ENCODE measurements at regions not wholly inside any gene's neighbourhood (a gene's known extent, or its start where the extent isn't known, plus 50 kb on each side); places are given as distances from the start of the nearest gene placed in this dataset.

GRCh38 chr12:78636231-78636855, 228.2 kb upstream of the SYT1 start:
- intact Hi-C loops (cut with DNase I, micrococcal nuclease), result no loop called here
- POLR2A ChIA-PET, result no interaction called here
- no peak for ATAC-seq (ENCODE audit: poor library complexity)
- no peak overlapping the region for H3K27ac ChIP-seq (ENCODE audit: low read depth in 1 of 2, low read length in 2 of 2)
- H3K4me1 Mint-ChIP-seq (ENCODE audit: low read depth), result no peaks in the 10 kb centered on the region
- H3K4me3 ChIP-seq (ENCODE audit: low read length), result no peak overlapping the region
- H3K4me3 Mint-ChIP-seq, result no peak overlapping the region
- DNase-seq, result no peak
- H3K36me3 ChIP-seq (ENCODE audit: insufficient read depth, low read length), result no peaks in the 10 kb centered on the region
- H3K4me1 ChIP-seq (ENCODE audit: insufficient read depth, low read length), result no peaks in the 10 kb centered on the region
- no peak overlapping the region for H3K27ac Mint-ChIP-seq
- peaks cover 2% of the 10 kb centered on the region for H3K9me3 Mint-ChIP-seq
- H3K9me3 ChIP-seq (ENCODE audit: control insufficient read depth in 1 of 2, insufficient read depth in 1 of 2, low read length in 2 of 2), result no peaks in the 10 kb centered on the region
- H3K27me3 Mint-ChIP-seq, result no peaks in the 10 kb centered on the region
- H3K27me3 ChIP-seq (ENCODE audit: control insufficient read depth in 1 of 2, insufficient read depth in 2 of 2, low read length in 2 of 2), result no peaks in the 10 kb centered on the region
- TF ChIP-seq CTCF (IDR thresholded peaks at IDR 0.05), result no peak
- no peaks in the 10 kb centered on the region for H3K36me3 Mint-ChIP-seq (ENCODE audit: low read depth)
- CTCF ChIA-PET, result no interaction called here

DNA sequence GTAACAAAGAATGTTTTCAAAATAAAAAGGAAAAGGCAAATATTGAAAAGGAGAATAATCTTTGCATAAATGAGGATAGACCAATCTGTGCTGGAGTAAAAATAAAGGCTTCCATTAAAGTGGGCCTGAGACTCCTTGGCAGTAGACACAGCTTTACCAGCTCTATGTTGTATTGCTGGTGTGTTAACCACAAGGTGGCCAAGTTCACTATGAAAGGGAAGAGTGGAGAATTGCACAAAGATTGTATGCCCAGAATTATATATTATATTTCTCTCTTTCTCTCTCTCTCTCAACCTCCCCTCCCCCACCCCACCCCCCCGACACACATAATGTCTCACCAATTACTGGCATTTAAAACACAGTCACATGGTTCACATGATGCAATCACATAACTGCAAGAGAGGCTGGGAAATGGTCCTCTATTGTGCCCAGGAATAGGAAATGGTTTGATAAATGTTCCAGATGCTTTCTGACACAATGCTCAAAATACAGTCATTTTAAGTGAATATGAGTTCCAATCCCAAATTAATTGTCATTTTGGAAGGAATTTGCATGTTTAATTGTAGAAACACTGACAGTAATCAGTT, 222.6 kb upstream of the SYT1 start:
- intact Hi-C loops (cut with DNase I, micrococcal nuclease), result no loop called here
- Mint-ChIP-seq H3K9me3 (peaks cover 6% of the 10 kb centered on the region), H3K27ac (no peak overlapping the region), H3K4me1 (ENCODE audit: low read depth) (no peaks in the 10 kb centered on the region), H3K4me3 (no peak overlapping the region), H3K36me3 (ENCODE audit: low read depth) (no peaks in the 10 kb centered on the region), H3K27me3 (no peaks in the 10 kb centered on the region)
- ChIA-PET POLR2A (no interaction called here), CTCF (no interaction called here)
- no peak overlapping the region for H3K27ac ChIP-seq (ENCODE audit: low read depth in 1 of 2, low read length in 2 of 2)
- H3K4me1 ChIP-seq (ENCODE audit: insufficient read depth, low read length), result no peaks in the 10 kb centered on the region
- no peak for TF ChIP-seq CTCF (IDR thresholded peaks at IDR 0.05)
- H3K4me3 ChIP-seq (ENCODE audit: low read length), result no peak overlapping the region
- no peaks in the 10 kb centered on the region for H3K36me3 ChIP-seq (ENCODE audit: insufficient read depth, low read length)
- peaks cover 0 to 4% of the 10 kb centered on the region in 2 experiments for H3K9me3 ChIP-seq (ENCODE audit: control insufficient read depth in 1 of 2, insufficient read depth in 1 of 2, low read length in 2 of 2)
- H3K27me3 ChIP-seq (ENCODE audit: control insufficient read depth in 1 of 2, insufficient read depth in 2 of 2, low read length in 2 of 2), result no peaks in the 10 kb centered on the region
- ATAC-seq (ENCODE audit: poor library complexity) (no peak), DNase-seq (no peak)

- Histone ChIP-seq H3K9me3 (ENCODE audit: control insufficient read depth in 1 of 2, insufficient read depth in 1 of 2, low read length in 2 of 2) (peaks cover 0 to 6% of the 10 kb centered on the region in 2 experiments), H3K4me3 (ENCODE audit: low read length) (no peak overlapping the region), H3K4me1 (ENCODE audit: insufficient read depth, low read length) (no peaks in the 10 kb centered on the region), H3K36me3 (ENCODE audit: insufficient read depth, low read length) (no peaks in the 10 kb centered on the region), H3K27me3 (ENCODE audit: control insufficient read depth in 1 of 2, insufficient read depth in 2 of 2, low read length in 2 of 2) (no peaks in the 10 kb centered on the region), H3K27ac (ENCODE audit: low read depth in 1 of 2, low read length in 2 of 2) (no peak overlapping the region)
- Mint-ChIP-seq H3K4me1 (ENCODE audit: low read depth) (no peaks in the 10 kb centered on the region), H3K9me3 (peaks cover 16% of the 10 kb centered on the region), H3K36me3 (ENCODE audit: low read depth) (no peaks in the 10 kb centered on the region), H3K27ac (no peak overlapping the region), H3K27me3 (no peaks in the 10 kb centered on the region), H3K4me3 (no peak overlapping the region)
- ATAC-seq (ENCODE audit: poor library complexity) (no peak), DNase-seq (no peak)
- POLR2A ChIA-PET, result no interaction called here
- no peak for TF ChIP-seq CTCF (IDR thresholded peaks at IDR 0.05)
- CTCF ChIA-PET, result no interaction called here
- intact Hi-C loops (cut with DNase I, micrococcal nuclease), result no loop called here
These were observed 218.6 kb upstream of the SYT1 start for GRCh38 chr12:78645956-78646355.
